NAMALWA (cell line): ENCODE measurements at regions not wholly inside any gene's neighbourhood (a gene's known extent, or its start where the extent isn't known, plus 50 kb on each side); places are given as distances from the start of the nearest gene placed in this dataset.

Experiments used
- DNase-seq: peaks from one replicate; pipeline ENCODE4 v3.0.0-alpha.2; 2015; ENCODE audit warnings: low spot score

GRCh38 chr14:31944256-31945073 lies 132.6 kb upstream of the ARHGAP5 start:
- no peak for DNase-seq

DNA sequence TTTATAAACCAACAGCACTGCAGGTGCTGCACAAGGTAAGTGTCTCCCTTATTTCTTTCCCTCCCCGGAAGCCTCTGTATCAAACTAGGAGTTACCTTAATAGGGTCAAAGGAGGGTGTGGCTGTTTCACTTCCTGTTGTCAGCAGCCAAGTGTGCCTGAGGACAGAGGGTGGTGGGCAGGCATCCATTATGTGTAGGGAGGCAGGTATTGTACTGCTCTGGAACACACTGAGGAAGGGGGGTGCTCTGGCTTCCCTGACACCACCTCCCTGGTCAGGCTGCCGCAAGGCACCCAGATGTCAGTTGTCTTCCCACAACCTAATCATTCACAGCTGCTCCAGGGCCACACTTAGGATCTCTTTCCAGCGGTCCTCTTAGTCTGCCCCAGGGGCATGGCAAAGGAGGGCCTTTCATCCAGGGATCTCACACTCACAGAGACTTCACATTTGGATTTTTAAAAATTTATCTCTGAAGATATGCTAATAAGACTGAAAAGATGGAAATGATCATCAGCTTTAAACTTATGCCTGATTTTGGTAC lies 132.0 kb upstream of the ARHGAP5 start:
- DNase-seq: no peak

DNA sequence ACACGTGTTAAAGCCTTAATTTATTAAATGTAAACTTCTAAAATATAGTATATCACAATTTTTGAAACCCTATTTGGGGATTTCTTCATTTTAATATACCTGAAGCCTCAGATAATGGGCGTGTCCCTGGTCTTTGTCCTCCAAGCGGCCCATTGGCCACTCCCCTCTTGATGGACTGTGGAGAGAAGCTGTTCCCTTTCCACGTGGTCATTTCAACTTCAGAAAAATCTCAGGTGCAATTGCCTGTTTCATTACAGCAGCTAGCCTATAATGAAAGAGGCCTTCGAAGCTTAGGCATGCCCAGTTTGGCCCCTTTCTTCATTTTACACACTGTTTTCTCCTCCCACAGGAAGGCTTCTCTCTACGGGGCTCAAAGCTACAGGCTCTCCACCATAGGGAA lies 131.4 kb upstream of the ARHGAP5 start:
- no peak for DNase-seq

GRCh38 chr14:31947076-31947475 lies 130.0 kb upstream of the ARHGAP5 start:
- no peak for DNase-seq

DNA sequence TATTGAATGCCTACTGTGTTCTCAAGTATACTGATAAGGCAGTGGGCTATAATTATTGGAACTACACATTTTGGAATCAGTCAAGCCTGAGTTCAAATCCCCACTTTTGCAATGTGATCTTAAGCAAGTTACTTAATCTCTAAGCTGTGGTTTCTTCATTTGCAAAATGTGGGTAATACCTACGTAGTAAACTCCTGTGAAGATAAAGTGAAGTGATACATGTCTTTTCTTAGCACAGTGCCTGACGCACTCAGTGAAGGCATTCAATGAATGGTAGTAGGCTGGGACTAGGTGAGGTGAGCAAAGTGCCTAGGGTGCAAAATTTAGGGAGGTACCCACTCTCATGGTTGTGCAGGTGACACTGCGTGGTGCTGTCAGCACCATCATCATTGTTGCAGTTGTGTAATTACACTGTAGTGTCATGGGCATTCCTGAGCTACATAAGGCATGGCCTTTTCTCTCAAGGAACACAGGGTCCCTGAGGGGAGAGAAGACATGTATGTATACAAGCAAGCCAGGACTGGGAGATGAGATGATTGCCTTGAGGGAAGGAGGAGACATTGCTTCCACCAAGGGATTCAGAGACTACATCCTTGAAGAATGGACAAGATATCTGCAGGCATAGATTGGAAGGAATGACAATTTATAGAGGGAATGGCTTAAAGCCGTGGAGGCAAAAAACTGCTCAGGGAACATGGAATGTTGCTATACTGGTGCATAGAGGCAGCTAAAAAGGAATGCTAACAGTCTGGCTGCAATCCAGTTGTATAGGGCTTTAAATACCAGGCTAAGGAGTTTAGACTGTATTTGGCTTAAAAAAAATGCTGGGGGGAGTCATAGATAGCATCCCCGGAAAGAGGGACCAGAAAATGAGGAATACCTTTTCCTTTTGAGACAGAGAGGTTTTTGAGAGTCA lies 129.2 kb upstream of the ARHGAP5 start:
- DNase-seq: no peak

DNA sequence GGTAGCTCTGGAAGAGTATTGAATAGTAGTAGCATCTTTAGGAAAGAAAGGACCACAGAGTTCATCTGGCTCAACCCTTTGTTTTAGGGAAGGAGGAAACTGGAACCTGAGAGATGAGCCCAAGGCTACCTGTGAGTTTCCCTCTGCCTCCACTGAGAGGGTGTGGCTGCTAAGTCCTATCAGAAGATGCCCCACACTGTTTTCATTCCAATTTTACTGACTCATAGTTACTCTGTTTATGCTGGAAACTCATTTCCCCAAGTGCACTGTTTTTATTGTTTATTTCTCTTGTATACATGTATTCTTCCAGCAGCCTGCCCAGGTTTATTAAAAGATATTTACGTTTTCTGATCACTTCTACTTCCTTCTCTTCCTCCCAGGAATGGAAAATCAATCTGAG lies 127.4 kb upstream of the ARHGAP5 start:
- no peak for DNase-seq

- no peak for DNase-seq
Observed at GRCh38 chr14:31950331-31950730, 126.8 kb upstream of the ARHGAP5 start.

GRCh38 chr14:31950764-31951637 lies 126.1 kb upstream of the ARHGAP5 start:
- DNase-seq: no peak

DNA sequence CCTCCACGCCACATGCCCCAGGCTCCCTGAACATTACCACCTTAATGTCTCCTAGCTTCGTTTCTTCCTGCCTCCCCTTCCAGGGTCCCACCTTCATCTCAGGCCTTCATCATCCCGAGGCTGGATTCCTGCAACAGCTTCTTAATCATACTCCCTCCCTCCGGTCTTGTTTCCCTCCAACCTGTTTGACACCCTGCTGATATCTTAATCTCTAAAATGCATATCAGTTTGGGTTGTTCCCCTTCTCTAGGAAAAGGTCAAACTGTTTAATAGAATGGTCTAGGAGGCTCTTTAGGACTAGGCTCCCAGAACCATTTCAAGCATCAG lies 125.5 kb upstream of the ARHGAP5 start:
- DNase-seq: no peak

GRCh38 chr14:31952573-31952972 lies 124.5 kb upstream of the ARHGAP5 start:
- DNase-seq: no peak

GRCh38 chr14:31953210-31953609 lies 123.9 kb upstream of the ARHGAP5 start:
- no peak for DNase-seq

- no peak for DNase-seq
Observed at GRCh38 chr14:31954991-31955390, 122.1 kb upstream of the ARHGAP5 start.

- no peak for DNase-seq
Observed at GRCh38 chr14:31955936-31956579, 121.0 kb upstream of the ARHGAP5 start.

DNA sequence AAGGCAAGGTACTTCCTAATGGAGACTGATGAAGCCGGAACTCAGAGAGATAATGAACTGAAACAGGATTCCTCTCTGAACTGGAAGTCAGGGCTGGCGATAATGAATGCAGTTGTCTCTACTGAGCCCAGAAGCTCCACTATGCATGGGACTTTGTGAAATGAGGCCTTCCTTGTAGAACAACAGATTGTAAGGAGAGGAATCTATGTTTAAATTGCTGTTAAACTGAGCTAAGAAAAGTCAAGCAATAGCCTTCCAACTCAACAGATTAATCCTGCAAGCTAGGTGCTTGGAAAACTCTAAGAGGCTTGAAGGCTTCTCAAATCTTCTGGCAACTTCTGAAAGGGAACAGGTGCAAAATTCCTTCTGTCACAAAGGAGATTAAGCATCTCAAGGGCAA lies 119.5 kb upstream of the ARHGAP5 start:
- DNase-seq: no peak

DNA sequence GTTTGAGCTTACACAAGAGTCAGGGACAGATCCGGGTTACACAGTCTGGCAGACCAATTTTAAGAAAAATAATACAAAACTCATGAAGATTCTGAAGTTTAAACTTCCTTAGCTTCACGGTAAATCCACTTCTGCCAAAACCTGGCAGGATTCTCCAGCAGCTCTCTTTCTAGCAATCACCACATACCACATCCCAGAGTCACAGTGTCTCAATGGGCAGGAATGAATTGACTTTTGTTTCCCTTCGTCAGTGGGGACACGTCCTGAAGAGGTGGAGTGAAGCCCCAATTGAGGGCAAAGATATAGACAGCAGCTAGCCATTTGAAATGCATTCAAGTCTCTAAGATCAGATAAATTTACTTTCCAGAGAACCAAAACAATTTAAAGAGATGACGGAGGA lies 117.1 kb upstream of the ARHGAP5 start:
- no peak for DNase-seq

DNA sequence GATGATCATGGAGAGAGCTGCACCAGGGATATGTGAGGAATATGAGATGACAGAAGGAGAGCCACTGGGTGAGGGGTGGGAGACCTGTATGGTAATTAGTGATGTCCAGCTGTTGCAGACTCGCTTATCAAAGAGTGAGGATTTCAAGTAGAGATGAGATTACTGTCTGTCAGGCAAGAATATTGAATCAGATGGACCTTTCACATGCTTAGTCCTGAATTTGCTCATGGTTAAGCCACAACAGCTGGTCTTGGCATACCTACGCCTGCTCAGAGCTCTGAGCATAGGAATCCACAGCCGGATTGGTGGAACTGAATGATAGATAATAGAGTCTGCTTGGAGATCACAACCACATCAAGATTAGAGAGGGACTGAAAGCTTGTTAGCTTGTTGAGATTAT lies 115.2 kb upstream of the ARHGAP5 start:
- DNase-seq: no peak

- DNase-seq: no peak
Observed at GRCh38 chr14:31962920-31963319, 114.2 kb upstream of the ARHGAP5 start.

DNA sequence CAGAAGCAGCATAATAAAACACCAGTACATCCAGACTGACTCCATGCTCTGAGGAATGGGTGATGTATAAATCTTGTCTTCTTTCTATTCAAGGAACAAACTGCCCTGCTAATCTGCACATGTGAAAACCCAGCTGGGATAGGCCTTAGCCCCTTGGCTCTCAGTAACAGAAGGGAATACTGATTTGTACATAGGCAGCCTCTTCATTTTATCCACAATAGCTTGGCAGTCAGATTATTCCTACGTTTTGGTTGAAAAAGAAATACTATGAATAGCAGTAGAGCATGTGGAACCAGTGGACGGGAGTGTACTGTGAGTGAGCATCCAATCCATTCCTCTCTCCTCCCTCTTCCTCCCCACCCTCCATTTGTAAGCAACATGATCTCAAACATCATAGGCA lies 113.5 kb upstream of the ARHGAP5 start:
- DNase-seq: no peak

DNA sequence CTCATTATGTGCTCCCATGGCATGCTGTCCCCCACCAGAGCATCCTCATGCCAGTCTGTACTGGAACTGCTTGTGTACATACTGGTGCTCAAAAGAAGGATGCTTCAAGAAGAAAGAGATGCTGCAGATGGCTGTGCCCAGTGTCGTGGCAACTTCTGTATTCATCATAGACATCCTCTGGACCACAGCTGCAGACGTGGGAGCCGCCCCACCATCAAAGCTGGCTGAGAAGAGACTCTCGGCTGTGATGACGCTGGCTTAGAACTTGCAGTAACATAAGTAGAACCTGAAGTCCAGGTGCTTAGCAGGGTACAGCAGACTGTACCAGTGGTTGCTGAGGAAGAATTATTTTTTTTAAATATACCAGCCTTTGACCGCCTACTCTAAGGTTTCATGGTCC lies 112.6 kb upstream of the ARHGAP5 start:
- no peak for DNase-seq

- DNase-seq: no peak
Observed at GRCh38 chr14:31965071-31965734, 111.9 kb upstream of the ARHGAP5 start.
